GM23338 (cell line): ENCODE measurements at regions not wholly inside any gene's neighbourhood (a gene's known extent, or its start where the extent isn't known, plus 50 kb on each side); places are given as distances from the start of the nearest gene placed in this dataset.
A peak's percentile ranks its signal among the peaks of the same experiment; 100 is the strongest.

Experiments
- ATAC-seq: fragments of 200-7000 bp; cut with Tn5 transposase; 3 replicates; pipeline ENCODE4 v1.9.1; 2020
- DNase-seq: peaks from one replicate; pipeline ENCODE4 v3.0.0-alpha.2; 2015; ENCODE audit warnings: low spot score
- H2AFZ ChIP-seq: fragments of 200-600 bp; sonication (generic); 2 replicates; pipeline ENCODE4 v1.8.0; 2016; ENCODE audit warnings: antibody characterized with exemption, mild to moderate bottlenecking, moderate library complexity
- H3F3A ChIP-seq: fragments of 200-600 bp; sonication (generic); replicated peaks from 2 replicates; pipeline ENCODE4 v1.8.0; 2017; ENCODE audit warnings: antibody characterized with exemption, mixed run types, low read depth
- H3K27ac ChIP-seq: fragments of 200-600 bp; sonication (generic); 2 replicates; pipeline ENCODE4 v1.6.1; 2016; ENCODE audit warnings: low read depth
- H3K27me3 ChIP-seq: fragments of 200-600 bp; sonication (generic); 2 replicates; pipeline ENCODE4 v1.8.0; 2016; ENCODE audit warnings: mild to moderate bottlenecking, mixed run types, moderate library complexity; ENCODE audit not compliant: insufficient read depth
- H3K36me3 ChIP-seq: fragments of 200-600 bp; sonication (generic); 2 replicates; pipeline ENCODE4 v1.8.0; 2016; ENCODE audit warnings: mild to moderate bottlenecking; ENCODE audit not compliant: insufficient read depth
- H3K4me1 ChIP-seq: fragments of 200-600 bp; sonication (generic); 2 replicates; pipeline ENCODE4 v1.8.0; 2016; ENCODE audit warnings: mild to moderate bottlenecking, moderate library complexity; ENCODE audit not compliant: insufficient read depth
- H3K4me2 ChIP-seq: fragments of 200-600 bp; sonication (generic); 2 replicates; pipeline ENCODE4 v1.7.1; 2017; ENCODE audit warnings: mixed run types
- H3K4me3 ChIP-seq: fragments of 200-600 bp; sonication (generic); 2 replicates; pipeline ENCODE4 v1.6.1; 2016; ENCODE audit warnings: mixed run types
- H3K79me2 ChIP-seq: fragments of 200-600 bp; sonication (generic); replicated peaks from 2 replicates; pipeline ENCODE4 v1.8.0; 2017; ENCODE audit warnings: mild to moderate bottlenecking; ENCODE audit not compliant: insufficient read depth
- H3K9me2 ChIP-seq: fragments of 200-600 bp; sonication (generic); 2 replicates; pipeline ENCODE4 v1.8.0; 2017; ENCODE audit not compliant: insufficient read depth
- H4K20me1 ChIP-seq: fragments of 200-600 bp; sonication (generic); replicated peaks from 2 replicates; pipeline ENCODE4 v1.8.0; 2017; ENCODE audit warnings: mild to moderate bottlenecking; ENCODE audit not compliant: insufficient read depth
- H3K27ac Mint-ChIP-seq: 2 replicates; pipeline ENCODE4 v1.8.0; 2020; ENCODE audit warnings: inconsistent platforms, mild to moderate bottlenecking, moderate library complexity, mixed read lengths
- H3K27me3 Mint-ChIP-seq: 3 replicates; pipeline ENCODE4 v1.8.0; 2022; ENCODE audit warnings: low read depth, mild to moderate bottlenecking, moderate library complexity, mixed read lengths, inconsistent platforms; ENCODE audit not compliant: insufficient read depth, poor library complexity
- H3K36me3 Mint-ChIP-seq: 3 replicates; pipeline ENCODE4 v1.8.0; 2021; ENCODE audit warnings: low read depth, mild to moderate bottlenecking, inconsistent platforms, moderate library complexity, mixed read lengths
- H3K4me1 Mint-ChIP-seq: 3 replicates; pipeline ENCODE4 v1.8.0; 2020; ENCODE audit warnings: mild to moderate bottlenecking, inconsistent platforms, mixed read lengths
- H3K4me3 Mint-ChIP-seq: 3 replicates; pipeline ENCODE4 v1.8.0; 2021; ENCODE audit warnings: moderate library complexity, mild to moderate bottlenecking, inconsistent platforms, mixed read lengths
- H3K9me3 Mint-ChIP-seq: 3 replicates; pipeline ENCODE4 v1.8.0; 2020; ENCODE audit warnings: moderate library complexity, mild to moderate bottlenecking, inconsistent platforms, mixed read lengths
- NANOG ChIP-seq: IDR thresholded peaks from 2 replicates; pipeline ENCODE4 v1.6.1; 2016; ENCODE audit warnings: antibody characterized with exemption, borderline replicate concordance
- ZNF462 ChIP-seq: fragments of 250-450 bp; sonication (Bioruptor Pico); IDR thresholded peaks from 2 replicates; pipeline ENCODE4 v1.5.0; 2020; ENCODE audit warnings: mild to moderate bottlenecking, moderate library complexity
- TF ChIP-seq, protein P1 (sequence below): IDR thresholded peaks from one replicate; pipeline ENCODE4 v1.6.1; 2018; ENCODE audit warnings: antibody characterized with exemption; ENCODE audit not compliant: unreplicated experiment
- TF ChIP-seq, protein P2 (sequence below): IDR thresholded peaks from 2 replicates; pipeline ENCODE4 v1.6.1; 2016; ENCODE audit warnings: antibody characterized with exemption

GRCh38 chr10:78171633-78172400 lies 138.2 kb downstream of the RPS24 start:
- peak; percentile 36 for TF ChIP-seq NANOG
- no peak for TF ChIP-seq ZNF462 (CRISPR knock-in tag)
- TF ChIP-seq, protein P1, sequence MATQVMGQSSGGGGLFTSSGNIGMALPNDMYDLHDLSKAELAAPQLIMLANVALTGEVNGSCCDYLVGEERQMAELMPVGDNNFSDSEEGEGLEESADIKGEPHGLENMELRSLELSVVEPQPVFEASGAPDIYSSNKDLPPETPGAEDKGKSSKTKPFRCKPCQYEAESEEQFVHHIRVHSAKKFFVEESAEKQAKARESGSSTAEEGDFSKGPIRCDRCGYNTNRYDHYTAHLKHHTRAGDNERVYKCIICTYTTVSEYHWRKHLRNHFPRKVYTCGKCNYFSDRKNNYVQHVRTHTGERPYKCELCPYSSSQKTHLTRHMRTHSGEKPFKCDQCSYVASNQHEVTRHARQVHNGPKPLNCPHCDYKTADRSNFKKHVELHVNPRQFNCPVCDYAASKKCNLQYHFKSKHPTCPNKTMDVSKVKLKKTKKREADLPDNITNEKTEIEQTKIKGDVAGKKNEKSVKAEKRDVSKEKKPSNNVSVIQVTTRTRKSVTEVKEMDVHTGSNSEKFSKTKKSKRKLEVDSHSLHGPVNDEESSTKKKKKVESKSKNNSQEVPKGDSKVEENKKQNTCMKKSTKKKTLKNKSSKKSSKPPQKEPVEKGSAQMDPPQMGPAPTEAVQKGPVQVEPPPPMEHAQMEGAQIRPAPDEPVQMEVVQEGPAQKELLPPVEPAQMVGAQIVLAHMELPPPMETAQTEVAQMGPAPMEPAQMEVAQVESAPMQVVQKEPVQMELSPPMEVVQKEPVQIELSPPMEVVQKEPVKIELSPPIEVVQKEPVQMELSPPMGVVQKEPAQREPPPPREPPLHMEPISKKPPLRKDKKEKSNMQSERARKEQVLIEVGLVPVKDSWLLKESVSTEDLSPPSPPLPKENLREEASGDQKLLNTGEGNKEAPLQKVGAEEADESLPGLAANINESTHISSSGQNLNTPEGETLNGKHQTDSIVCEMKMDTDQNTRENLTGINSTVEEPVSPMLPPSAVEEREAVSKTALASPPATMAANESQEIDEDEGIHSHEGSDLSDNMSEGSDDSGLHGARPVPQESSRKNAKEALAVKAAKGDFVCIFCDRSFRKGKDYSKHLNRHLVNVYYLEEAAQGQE, result no peak
- TF ChIP-seq, protein P2, sequence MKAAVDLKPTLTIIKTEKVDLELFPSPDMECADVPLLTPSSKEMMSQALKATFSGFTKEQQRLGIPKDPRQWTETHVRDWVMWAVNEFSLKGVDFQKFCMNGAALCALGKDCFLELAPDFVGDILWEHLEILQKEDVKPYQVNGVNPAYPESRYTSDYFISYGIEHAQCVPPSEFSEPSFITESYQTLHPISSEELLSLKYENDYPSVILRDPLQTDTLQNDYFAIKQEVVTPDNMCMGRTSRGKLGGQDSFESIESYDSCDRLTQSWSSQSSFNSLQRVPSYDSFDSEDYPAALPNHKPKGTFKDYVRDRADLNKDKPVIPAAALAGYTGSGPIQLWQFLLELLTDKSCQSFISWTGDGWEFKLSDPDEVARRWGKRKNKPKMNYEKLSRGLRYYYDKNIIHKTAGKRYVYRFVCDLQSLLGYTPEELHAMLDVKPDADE, result peak; percentile 57; the same call in 1 of the 2 replicates
- ATAC-seq (peak; percentile 96), DNase-seq (peak; percentile 62)
- Histone ChIP-seq H3K27ac (peak overlapping the region; percentile 83), H3K79me2 (no peaks in the 10 kb centered on the region), H2AFZ (no peak overlapping the region), H3K4me2 (peak overlapping the region; percentile 53), H4K20me1 (no peaks in the 10 kb centered on the region), H3K4me3 (no peak overlapping the region), H3K4me1 (peaks cover 16% of the 10 kb centered on the region), H3K9me2 (peaks cover 15% of the 10 kb centered on the region; the same call in 1 of the 2 replicates), H3K27me3 (no peaks in the 10 kb centered on the region), H3K36me3 (no peaks in the 10 kb centered on the region), H3F3A (no peaks in the 10 kb centered on the region)
- Mint-ChIP-seq H3K4me1 (peaks cover 28% of the 10 kb centered on the region), H3K27ac (peak overlapping the region; percentile 89), H3K4me3 (no peak overlapping the region), H3K9me3 (peaks cover 8% of the 10 kb centered on the region), H3K36me3 (peaks cover 3% of the 10 kb centered on the region; the same call in 1 of the 3 replicates), H3K27me3 (peaks cover 7% of the 10 kb centered on the region)
